ENCODE measurements at regions not wholly inside any gene's neighbourhood (a gene's known extent, or its start where the extent isn't known, plus 50 kb on each side); places are given as distances from the start of the nearest gene placed in this dataset.

GRCh38 chr2:176822060-176822459 lies 390.5 kb upstream of the HNRNPA3 start:
- ATAC-seq (no peak), DNase-seq (ENCODE audit: low spot score) (no peak)
- H3K27ac Mint-ChIP-seq = no peak overlapping the region
- peaks cover 0 to 3% of the 10 kb centered on the region in 2 donors for H3K27me3 Mint-ChIP-seq
- no peaks in the 10 kb centered on the region for H3K9me3 Mint-ChIP-seq
- H3K4me1 Mint-ChIP-seq (ENCODE audit: low read depth in 2 of 2) = peaks cover 11 to 19% of the 10 kb centered on the region in 2 donors
- no peaks in the 10 kb centered on the region for H3K36me3 Mint-ChIP-seq
- no peak overlapping the region for H3K4me3 Mint-ChIP-seq

GRCh38 chr2:176826356-176826755 lies 386.2 kb upstream of the HNRNPA3 start:
- Mint-ChIP-seq H3K4me1 (ENCODE audit: low read depth in 2 of 2) (peaks cover 14 to 30% of the 10 kb centered on the region in 2 donors), H3K36me3 (no peaks in the 10 kb centered on the region), H3K4me3 (peak overlapping the region; percentile 24), H3K27ac (peak overlapping the region; percentile 72 to 73), H3K27me3 (peaks cover 0 to 3% of the 10 kb centered on the region in 2 donors), H3K9me3 (no peaks in the 10 kb centered on the region)
- ATAC-seq (peak in 1 of 2 donors; percentile 84), DNase-seq (ENCODE audit: low spot score) (no peak)

- Mint-ChIP-seq H3K9me3 (no peaks in the 10 kb centered on the region), H3K27ac (peak overlapping the region; percentile 72 to 73), H3K4me3 (peak overlapping the region; percentile 24), H3K4me1 (ENCODE audit: low read depth in 2 of 2) (peaks cover 11 to 27% of the 10 kb centered on the region in 2 donors), H3K27me3 (peaks cover 0 to 3% of the 10 kb centered on the region in 2 donors), H3K36me3 (no peaks in the 10 kb centered on the region)
- DNase-seq (ENCODE audit: low spot score) (no peak), ATAC-seq (no peak)
Observed at GRCh38 chr2:176826984-176827668, 385.5 kb upstream of the HNRNPA3 start.

- Mint-ChIP-seq H3K4me1 (ENCODE audit: low read depth in 2 of 2) (peaks cover 10 to 25% of the 10 kb centered on the region in 2 donors), H3K4me3 (no peak overlapping the region), H3K27me3 (no peaks in the 10 kb centered on the region), H3K27ac (no peak overlapping the region), H3K9me3 (no peaks in the 10 kb centered on the region), H3K36me3 (no peaks in the 10 kb centered on the region)
- ATAC-seq (no peak), DNase-seq (ENCODE audit: low spot score) (no peak)
Observed at GRCh38 chr2:176830362-176830761, 382.2 kb upstream of the HNRNPA3 start.

- no peak overlapping the region for H3K4me3 Mint-ChIP-seq
- DNase-seq (ENCODE audit: low spot score) (no peak), ATAC-seq (no peak)
- no peaks in the 10 kb centered on the region for H3K36me3 Mint-ChIP-seq
- no peaks in the 10 kb centered on the region for H3K9me3 Mint-ChIP-seq
- H3K27ac Mint-ChIP-seq = no peak overlapping the region
- no peaks in the 10 kb centered on the region for H3K27me3 Mint-ChIP-seq
- peaks cover 2 to 11% of the 10 kb centered on the region in 2 donors for H3K4me1 Mint-ChIP-seq (ENCODE audit: low read depth in 2 of 2)
Observed at GRCh38 chr2:176832086-176832485, 380.5 kb upstream of the HNRNPA3 start.

GRCh38 chr2:176833671-176834070 lies 378.9 kb upstream of the HNRNPA3 start:
- Mint-ChIP-seq H3K4me3 (no peak overlapping the region), H3K27ac (no peak overlapping the region), H3K4me1 (ENCODE audit: low read depth in 2 of 2) (peaks cover 2 to 6% of the 10 kb centered on the region in 2 donors), H3K9me3 (no peaks in the 10 kb centered on the region), H3K27me3 (no peaks in the 10 kb centered on the region), H3K36me3 (peaks cover under 1% of the 10 kb centered on the region)
- DNase-seq (ENCODE audit: low spot score) = no peak
- no peak for ATAC-seq

GRCh38 chr2:176834226-176834625 lies 378.4 kb upstream of the HNRNPA3 start:
- Mint-ChIP-seq H3K9me3 (no peaks in the 10 kb centered on the region), H3K4me3 (no peak overlapping the region), H3K4me1 (ENCODE audit: low read depth in 2 of 2) (peaks cover 0 to 6% of the 10 kb centered on the region in 2 donors), H3K36me3 (peaks cover 5% of the 10 kb centered on the region), H3K27me3 (no peaks in the 10 kb centered on the region), H3K27ac (no peak overlapping the region)
- ATAC-seq (no peak), DNase-seq (ENCODE audit: low spot score) (no peak)

GRCh38 chr2:176843208-176843607 lies 369.4 kb upstream of the HNRNPA3 start:
- peaks cover 10% of the 10 kb centered on the region for H3K36me3 Mint-ChIP-seq
- DNase-seq (ENCODE audit: low spot score) (no peak), ATAC-seq (no peak)
- H3K4me1 Mint-ChIP-seq (ENCODE audit: low read depth in 2 of 2) = peaks cover 33 to 38% of the 10 kb centered on the region in 2 donors
- no peak overlapping the region for H3K4me3 Mint-ChIP-seq
- peak overlapping the region in 1 of 2 donors; percentile 36 for H3K27ac Mint-ChIP-seq
- H3K27me3 Mint-ChIP-seq = no peaks in the 10 kb centered on the region
- H3K9me3 Mint-ChIP-seq = peaks cover 6% of the 10 kb centered on the region

- peaks cover 4% of the 10 kb centered on the region for H3K36me3 Mint-ChIP-seq
- H3K4me1 Mint-ChIP-seq (ENCODE audit: low read depth in 2 of 2) = peaks cover 36 to 38% of the 10 kb centered on the region in 2 donors
- ATAC-seq = no peak
- H3K9me3 Mint-ChIP-seq = peaks cover 6% of the 10 kb centered on the region
- H3K27ac Mint-ChIP-seq = peak overlapping the region; percentile 11 to 36
- no peak for DNase-seq (ENCODE audit: low spot score)
- H3K27me3 Mint-ChIP-seq = no peaks in the 10 kb centered on the region
- peak overlapping the region; percentile 58 for H3K4me3 Mint-ChIP-seq
Observed at GRCh38 chr2:176844461-176844860, 368.1 kb upstream of the HNRNPA3 start.

GRCh38 chr2:176845718-176846117 lies 366.9 kb upstream of the HNRNPA3 start:
- Mint-ChIP-seq H3K4me1 (ENCODE audit: low read depth in 2 of 2) (peaks cover 40 to 43% of the 10 kb centered on the region in 2 donors), H3K27me3 (no peaks in the 10 kb centered on the region), H3K4me3 (peak overlapping the region; percentile 67), H3K27ac (peak overlapping the region; percentile 53 to 71), H3K36me3 (peaks cover 4% of the 10 kb centered on the region), H3K9me3 (peaks cover 6% of the 10 kb centered on the region)
- ATAC-seq (peak; percentile 63 to 86), DNase-seq (ENCODE audit: low spot score) (no peak)

- peaks cover 53% of the 10 kb centered on the region in 2 donors for H3K4me1 Mint-ChIP-seq (ENCODE audit: low read depth in 2 of 2)
- H3K27ac Mint-ChIP-seq = no peak overlapping the region
- H3K27me3 Mint-ChIP-seq = no peaks in the 10 kb centered on the region
- H3K4me3 Mint-ChIP-seq = no peak overlapping the region
- no peak for ATAC-seq
- no peak for DNase-seq (ENCODE audit: low spot score)
- peaks cover 4% of the 10 kb centered on the region for H3K36me3 Mint-ChIP-seq
- H3K9me3 Mint-ChIP-seq = peaks cover 6% of the 10 kb centered on the region
Observed at GRCh38 chr2:176847575-176847974, 365.0 kb upstream of the HNRNPA3 start.

- Mint-ChIP-seq H3K27ac (no peak overlapping the region), H3K9me3 (peaks cover 4% of the 10 kb centered on the region), H3K36me3 (peaks cover 4% of the 10 kb centered on the region), H3K27me3 (no peaks in the 10 kb centered on the region), H3K4me3 (no peak overlapping the region), H3K4me1 (ENCODE audit: low read depth in 2 of 2) (peaks cover 53 to 54% of the 10 kb centered on the region in 2 donors)
- ATAC-seq (no peak), DNase-seq (ENCODE audit: low spot score) (no peak)
Observed at GRCh38 chr2:176848844-176849243, 363.8 kb upstream of the HNRNPA3 start.

- Mint-ChIP-seq H3K27ac (no peak overlapping the region), H3K36me3 (peaks cover 4% of the 10 kb centered on the region), H3K27me3 (no peaks in the 10 kb centered on the region), H3K4me3 (no peak overlapping the region), H3K4me1 (ENCODE audit: low read depth in 2 of 2) (peaks cover 49 to 54% of the 10 kb centered on the region in 2 donors), H3K9me3 (no peaks in the 10 kb centered on the region)
- DNase-seq (ENCODE audit: low spot score) (no peak), ATAC-seq (no peak)
Observed at GRCh38 chr2:176851200-176851888, 361.2 kb upstream of the HNRNPA3 start.

- Mint-ChIP-seq H3K4me3 (peak overlapping the region; percentile 51), H3K27me3 (no peaks in the 10 kb centered on the region), H3K4me1 (ENCODE audit: low read depth in 2 of 2) (peaks cover 54 to 59% of the 10 kb centered on the region in 2 donors), H3K9me3 (no peaks in the 10 kb centered on the region), H3K36me3 (peaks cover 8% of the 10 kb centered on the region), H3K27ac (peak overlapping the region in 1 of 2 donors; percentile 56)
- DNase-seq (ENCODE audit: low spot score) = no peak
- ATAC-seq = no peak
Observed at GRCh38 chr2:176851889-176852483, 360.6 kb upstream of the HNRNPA3 start.
